ENCODE measurements at regions not wholly inside any gene's neighbourhood (a gene's known extent, or its start where the extent isn't known, plus 50 kb on each side); places are given as distances from the start of the nearest gene placed in this dataset.
"Not testable (repeated sequence)": the region's sequence is repeated elsewhere in the genome, so short reads cannot be mapped to it uniquely, and the experiment has no call there.

DNA sequence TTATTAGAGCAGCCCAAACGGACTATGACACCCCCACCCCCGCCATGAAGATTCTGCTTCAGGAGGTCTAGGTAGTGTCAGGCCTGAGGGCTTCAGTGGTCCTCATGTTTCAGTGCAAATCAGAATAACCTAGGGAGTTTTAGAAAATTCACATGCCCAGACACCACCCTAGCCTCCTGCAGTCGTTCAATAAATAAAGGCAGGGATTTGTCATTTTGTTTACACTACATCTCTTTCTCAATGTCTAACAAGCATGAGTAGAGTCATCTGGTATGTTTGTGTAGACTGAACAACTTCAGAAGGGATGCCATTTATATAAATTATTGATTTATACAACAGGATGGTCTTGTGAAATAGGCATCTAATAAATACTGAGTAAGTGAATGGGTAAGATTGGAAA is 112.1 kb upstream of the SERPINE2 start:
- TF ChIP-seq, protein P1, sequence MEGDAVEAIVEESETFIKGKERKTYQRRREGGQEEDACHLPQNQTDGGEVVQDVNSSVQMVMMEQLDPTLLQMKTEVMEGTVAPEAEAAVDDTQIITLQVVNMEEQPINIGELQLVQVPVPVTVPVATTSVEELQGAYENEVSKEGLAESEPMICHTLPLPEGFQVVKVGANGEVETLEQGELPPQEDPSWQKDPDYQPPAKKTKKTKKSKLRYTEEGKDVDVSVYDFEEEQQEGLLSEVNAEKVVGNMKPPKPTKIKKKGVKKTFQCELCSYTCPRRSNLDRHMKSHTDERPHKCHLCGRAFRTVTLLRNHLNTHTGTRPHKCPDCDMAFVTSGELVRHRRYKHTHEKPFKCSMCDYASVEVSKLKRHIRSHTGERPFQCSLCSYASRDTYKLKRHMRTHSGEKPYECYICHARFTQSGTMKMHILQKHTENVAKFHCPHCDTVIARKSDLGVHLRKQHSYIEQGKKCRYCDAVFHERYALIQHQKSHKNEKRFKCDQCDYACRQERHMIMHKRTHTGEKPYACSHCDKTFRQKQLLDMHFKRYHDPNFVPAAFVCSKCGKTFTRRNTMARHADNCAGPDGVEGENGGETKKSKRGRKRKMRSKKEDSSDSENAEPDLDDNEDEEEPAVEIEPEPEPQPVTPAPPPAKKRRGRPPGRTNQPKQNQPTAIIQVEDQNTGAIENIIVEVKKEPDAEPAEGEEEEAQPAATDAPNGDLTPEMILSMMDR (IDR thresholded peaks at IDR 0.05; ENCODE audit: control extremely low read depth, extremely low read depth, low read depth, missing control alignments) = no peak
- ChIA-PET CTCF (no interaction called here), POLR2A (no interaction called here)
- DNase-seq (ENCODE audit: extremely low spot score) = no peak

DNA sequence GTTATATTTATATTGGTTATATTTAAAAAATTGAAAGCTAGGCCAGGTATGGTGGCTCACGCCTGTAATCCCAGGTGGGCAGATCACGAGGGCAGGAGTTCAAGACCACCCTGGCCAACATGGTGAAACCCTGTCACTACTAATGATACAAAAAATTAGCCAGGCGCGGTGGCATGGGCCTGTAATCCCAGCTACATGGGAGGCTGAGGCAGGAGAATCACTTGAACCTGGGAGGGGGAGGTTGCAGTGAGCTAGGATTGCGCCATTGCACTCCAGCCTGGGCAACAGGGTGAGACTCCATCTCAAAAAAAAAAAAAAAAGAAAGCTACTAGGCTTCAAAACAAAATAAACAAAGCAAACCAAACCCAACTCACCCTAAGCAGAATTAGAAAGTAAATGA is 109.0 kb upstream of the SERPINE2 start:
- DNase-seq (ENCODE audit: extremely low spot score); POLR2A ChIA-PET: not testable (repeated sequence)
- CTCF ChIA-PET = interaction anchor here (1.7 kb wide), 1 partner anchor 14 kb away, joined by 5 read pairs; no protein-coding TSS in a partner anchor

DNA sequence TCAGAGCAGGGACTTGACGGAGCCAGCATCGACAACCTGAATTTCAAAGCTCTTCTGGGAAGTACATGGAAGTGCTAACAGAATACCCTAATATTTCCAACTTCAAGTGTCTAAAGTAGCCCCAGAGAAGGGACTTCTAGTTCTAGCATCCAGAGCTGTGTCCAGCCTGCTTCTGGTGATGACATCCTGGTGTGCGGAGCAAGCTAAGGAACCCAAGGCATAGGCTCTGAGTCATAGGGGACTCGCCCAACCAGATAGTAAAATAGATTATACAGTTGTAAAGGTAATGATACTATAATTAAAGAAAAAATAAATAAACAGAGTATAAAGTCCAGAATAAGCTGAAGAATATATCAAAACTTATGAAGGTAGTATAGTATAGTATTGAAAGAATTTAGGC is 108.1 kb upstream of the SERPINE2 start:
- CTCF ChIA-PET = interaction anchor here (1.6 to 1.8 kb wide), 3 partner anchors 8 to 13 kb away, joined by 4 to 5 read pairs (median 5); no protein-coding TSS in a partner anchor
- TF ChIP-seq, protein P1 (IDR thresholded peaks at IDR 0.05; ENCODE audit: control extremely low read depth, extremely low read depth, low read depth, missing control alignments) = no peak
- POLR2A ChIA-PET = no interaction called here
- DNase-seq (ENCODE audit: extremely low spot score) = no peak

DNA sequence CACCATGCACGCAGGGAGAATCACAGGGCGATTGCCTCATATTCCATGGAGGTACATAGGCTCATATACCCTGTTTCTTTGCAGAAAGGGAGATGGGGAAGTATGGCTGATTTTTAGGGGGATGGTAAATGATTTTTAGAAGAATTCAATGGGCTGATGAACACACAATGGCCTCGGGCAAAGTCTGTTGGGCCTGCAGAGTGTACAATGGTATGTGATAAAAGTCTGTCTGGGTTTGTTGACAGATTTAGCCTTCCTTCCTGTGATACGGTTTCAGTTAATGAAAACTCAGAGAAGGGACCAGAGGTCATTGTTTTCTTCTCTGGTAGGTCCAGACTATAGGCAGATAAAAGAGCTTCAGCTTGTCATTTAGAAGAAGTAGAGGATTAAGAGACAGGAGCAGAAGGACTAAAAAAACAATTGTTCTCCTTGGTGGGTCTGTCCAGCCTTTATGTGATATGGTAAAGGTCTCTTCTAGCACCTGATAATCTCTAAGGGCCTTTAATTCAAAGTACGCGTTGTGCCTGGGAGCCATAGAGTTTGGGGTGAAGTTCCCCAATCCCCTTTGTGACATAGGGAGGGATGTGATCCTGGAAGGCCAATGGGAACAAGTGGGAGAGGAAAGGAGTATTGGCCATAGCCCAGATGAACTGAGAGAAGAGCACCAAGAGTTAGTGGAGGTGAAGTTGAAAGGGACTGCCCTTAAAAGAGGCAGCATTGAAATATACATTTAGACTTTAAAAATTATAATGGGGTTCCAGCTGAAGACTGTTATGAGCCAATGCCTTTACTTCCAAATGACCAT is 107.5 kb upstream of the SERPINE2 start:
- TF ChIP-seq, protein P1 (IDR thresholded peaks at IDR 0.05; ENCODE audit: control extremely low read depth, extremely low read depth, low read depth, missing control alignments) = no peak
- POLR2A ChIA-PET = no interaction called here
- CTCF ChIA-PET = interaction anchor here (1.3 to 1.8 kb wide), 4 partner anchors 8 to 41 kb away, joined by 3 to 5 read pairs (median 4); no protein-coding TSS in a partner anchor

DNA sequence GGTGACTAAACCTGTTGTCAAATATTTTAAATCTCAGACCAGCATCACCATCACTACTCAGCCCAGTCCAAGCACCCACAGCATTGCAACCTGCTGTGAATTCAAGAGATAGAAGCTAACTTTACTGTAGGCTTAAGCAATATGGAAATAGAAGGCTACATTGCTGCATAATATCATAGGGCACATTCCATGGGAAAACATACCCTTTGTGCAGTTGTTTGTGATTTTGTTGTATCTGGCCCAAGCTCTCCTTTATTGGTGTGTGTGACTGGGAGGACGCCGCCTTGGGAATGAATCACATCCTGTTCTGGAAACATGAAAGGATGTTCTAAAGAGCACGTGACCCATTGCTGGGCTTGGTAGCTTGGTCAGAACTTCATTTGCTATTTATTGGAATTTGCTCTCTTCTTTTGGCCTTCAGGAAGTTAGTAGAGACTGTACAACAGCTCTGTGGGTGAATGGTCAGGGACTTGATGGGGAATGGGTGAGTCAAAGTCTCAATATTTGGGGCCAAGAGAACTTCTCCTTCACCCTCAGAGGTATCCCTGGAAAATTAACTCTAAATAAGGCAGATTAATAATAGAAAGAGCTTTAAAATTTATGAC is 106.8 kb upstream of the SERPINE2 start:
- ChIA-PET POLR2A (no interaction called here), CTCF (interaction anchor here (1.3 to 1.8 kb wide), 3 partner anchors 9 to 41 kb away, joined by 3 to 5 read pairs (median 4); no protein-coding TSS in a partner anchor)
- no peak for DNase-seq (ENCODE audit: extremely low spot score)
- TF ChIP-seq, protein P1 (IDR thresholded peaks at IDR 0.05; ENCODE audit: control extremely low read depth, extremely low read depth, low read depth, missing control alignments) = no peak

More for the DNA sequence above, 107.5 kb upstream of the SERPINE2 start:
- DNase-seq (ENCODE audit: extremely low spot score) = no peak

DNA sequence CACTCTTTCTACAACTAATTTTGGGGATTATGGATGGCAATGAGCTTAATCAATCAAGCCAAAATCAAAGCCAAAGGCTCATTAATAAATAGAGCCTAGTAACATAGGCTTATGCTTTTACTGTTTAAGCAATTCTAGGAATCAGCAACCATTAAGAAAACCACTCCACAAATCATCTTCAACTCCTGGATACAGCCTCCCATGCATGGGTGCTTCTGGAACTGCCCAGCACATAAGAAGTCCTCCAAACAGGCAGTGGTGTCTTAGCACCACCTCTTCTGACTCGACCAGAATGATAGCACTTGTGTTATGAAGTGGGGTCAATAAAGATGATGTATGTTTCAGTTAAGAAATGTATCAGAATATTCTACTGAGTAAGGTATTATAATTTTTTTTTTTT is 104.4 kb upstream of the SERPINE2 start:
- CTCF ChIA-PET = no interaction called here
- POLR2A ChIA-PET = no interaction called here

More for the DNA sequence above, 104.4 kb upstream of the SERPINE2 start:
- DNase-seq (ENCODE audit: extremely low spot score) = no peak
- TF ChIP-seq, protein P1 (IDR thresholded peaks at IDR 0.05; ENCODE audit: control extremely low read depth, extremely low read depth, low read depth, missing control alignments) = no peak
